K562 (cell line): ENCODE measurements at regions not wholly inside any gene's neighbourhood (a gene's known extent, or its start where the extent isn't known, plus 50 kb on each side); places are given as distances from the start of the nearest gene placed in this dataset.

Experiments
- ATAC-seq: fragments of 200-7000 bp; cut with Tn5 transposase; 3 replicates; pipeline ENCODE4 v1.9.1; 2020; ENCODE audit warnings: moderate library complexity
- BruUV-seq: library from RNA; stranded (reverse); fragments of 400-500 nt; replicated peaks from 2 replicates; lab custom pipeline; 2021; lab: Mats Ljungman, UMichigan
- CTCF ChIA-PET: fragments of 300-600 bp; formaldehyde crosslinking; extraction: SDS; loops from one replicate; lab custom pipeline; 2021; ENCODE audit warnings: low intra/inter-chr PET ratio; lab: Yijun Ruan, JAX
- POLR2A ChIA-PET: fragments of 300-600, 350-650 bp; sonication (Branson Sonifier 250); formaldehyde crosslinking; extraction: SDS; loops from one replicate; lab custom pipeline; 2021; ENCODE audit warnings: antibody characterized with exemption, inconsistent platforms; lab: Yijun Ruan, JAX
- DNase-seq, 4 experiments: peaks; one replicate each; pipeline versions ENCODE4 v3.0.0 to v3.0.0-alpha.2; 2011 to 2018; ENCODE audit warnings: low spot score in 3 of 4, mixed read lengths in 3 of 4; ENCODE audit errors: extremely low read depth in 1 of 4
- FAIRE-seq: peaks from 2 replicates; lab custom pipeline; 2011; peaks lifted over from hg19 to GRCh38; lab: Jason Lieb, UNC
- H2AFZ ChIP-seq: 2 replicates; pipeline ENCODE4 v1.6.0; 2011; ENCODE audit warnings: low read depth, low read length, control low read depth, inconsistent platforms
- H3K27ac ChIP-seq: fragments of 200-600 bp; 3 replicates; pipeline ENCODE4 v1.8.0; 2011; ENCODE audit warnings: low read depth, mild to moderate bottlenecking, control low read depth, inconsistent platforms, low read length, moderate library complexity, mixed read lengths; ENCODE audit errors: extremely low read depth
- H3K27me3 ChIP-seq, 2 experiments: fragments of 300-600 bp in 1 of 2; 2 replicates in 1 of 2; 3 replicates in 1 of 2; pipeline versions ENCODE4 v1.6.0 to v1.8.0; 2011; ENCODE audit warnings: inconsistent platforms in 2 of 2, low read length in 2 of 2, mild to moderate bottlenecking in 1 of 2, mixed read lengths in 1 of 2, moderate library complexity in 1 of 2; ENCODE audit not compliant: control insufficient read depth in 2 of 2, insufficient read depth in 2 of 2
- H3K36me3 ChIP-seq: fragments of 300-600 bp; 3 replicates; pipeline ENCODE4 v1.8.0; 2011; ENCODE audit warnings: mild to moderate bottlenecking, low read length, inconsistent platforms; ENCODE audit not compliant: control insufficient read depth, insufficient read depth
- H3K4me1 ChIP-seq, 2 experiments: fragments of 200-600 bp in 1 of 2; replicated peaks in 1 of 2; 2 replicates in 1 of 2; 3 replicates in 1 of 2; pipeline versions ENCODE4 v1.5.1 to v1.8.0; 2011; ENCODE audit warnings: inconsistent platforms in 2 of 2, low read length in 2 of 2, mild to moderate bottlenecking in 1 of 2, mixed read lengths in 1 of 2, moderate library complexity in 1 of 2; ENCODE audit not compliant: control insufficient read depth in 2 of 2, insufficient read depth in 2 of 2
- H3K4me2 ChIP-seq: 2 replicates; pipeline ENCODE4 v1.6.1; 2011; ENCODE audit warnings: low read length, control low read depth, inconsistent platforms, mixed read lengths; ENCODE audit not compliant: insufficient read depth
- H3K4me3 ChIP-seq: fragments of 200-600 bp; sonication (generic), shearing (Covaris generic); 2 replicates; pipeline ENCODE4 v1.5.1; 2016; ENCODE audit warnings: control low read depth, inconsistent platforms
- H3K79me2 ChIP-seq: fragments of 200-600 bp; 3 replicates; pipeline ENCODE4 v1.8.0; 2011; ENCODE audit warnings: low read length, inconsistent platforms; ENCODE audit not compliant: control insufficient read depth, insufficient read depth
- H3K9ac ChIP-seq, 2 experiments: 2 replicates each; pipeline versions ENCODE4 v1.6.0 to v1.6.1; 2011; ENCODE audit warnings: low read depth in 2 of 2, low read length in 2 of 2, control low read depth in 1 of 2, inconsistent platforms in 1 of 2, mild to moderate bottlenecking in 1 of 2, mixed read lengths in 1 of 2; ENCODE audit not compliant: insufficient read depth in 1 of 2
- H3K9me1 ChIP-seq: one replicate; pipeline ENCODE4 v1.6.0; 2011; ENCODE audit warnings: inconsistent platforms, mild to moderate bottlenecking, low read length, moderate library complexity; ENCODE audit not compliant: control insufficient read depth, insufficient read depth
- H3K9me3 ChIP-seq: replicated peaks from 2 replicates; pipeline ENCODE4 v1.5.1; 2011; ENCODE audit warnings: low read depth, low read length, inconsistent platforms; ENCODE audit not compliant: control insufficient read depth, insufficient read depth
- H4K20me1 ChIP-seq: replicated peaks from 2 replicates; pipeline ENCODE4 v1.6.1; 2011; ENCODE audit warnings: low read length, inconsistent platforms, mixed read lengths; ENCODE audit not compliant: control insufficient read depth, insufficient read depth
- ADNP ChIP-seq: fragments of 200-800 bp; sonication (Bioruptor generic); IDR thresholded peaks from 2 replicates; pipeline ENCODE4 v1.6.1; 2016; ENCODE audit warnings: missing genetic modification characterization, missing compliant biosample characterization
- CCNT2 ChIP-seq: IDR thresholded peaks from 2 replicates; pipeline ENCODE4 v1.6.1; 2011; ENCODE audit warnings: borderline replicate concordance, low read depth, mild to moderate bottlenecking, moderate library complexity, mixed read lengths, low read length; ENCODE audit not compliant: insufficient read length; ENCODE audit errors: extremely low read depth
- DDX20 ChIP-seq: fragments of 450-650 bp; IDR thresholded peaks from 2 replicates; pipeline ENCODE4 v1.6.1; 2016; ENCODE audit warnings: missing genetic modification characterization, low read depth, mild to moderate bottlenecking, missing compliant biosample characterization, moderate library complexity
- ELK3 ChIP-seq: fragments of 450-650 bp; formaldehyde crosslinking; IDR thresholded peaks from 2 replicates; pipeline ENCODE4 v1.4.0; 2020; ENCODE audit warnings: mild to moderate bottlenecking
- ESRRA ChIP-seq: fragments of 450-650 bp; IDR thresholded peaks from 2 replicates; pipeline ENCODE4 v1.6.1; 2014; ENCODE audit warnings: low read depth, mild to moderate bottlenecking, moderate library complexity, borderline replicate concordance
- FOXO4 ChIP-seq: fragments of 450-650 bp; formaldehyde crosslinking; IDR thresholded peaks from 2 replicates; pipeline ENCODE4 v1.4.0; 2020; ENCODE audit warnings: mild to moderate bottlenecking, moderate library complexity
- GATAD2A ChIP-seq: fragments of 450-650 bp; IDR thresholded peaks from 2 replicates; pipeline ENCODE4 v1.6.1; 2017
- KLF6 ChIP-seq: fragments of 250-450 bp; sonication (Bioruptor Pico); IDR thresholded peaks from 2 replicates; pipeline ENCODE4 v1.4.0; 2020; ENCODE audit warnings: mild to moderate bottlenecking, moderate library complexity, borderline replicate concordance
- NRF1 ChIP-seq, 2 experiments: fragments of 450-650 bp; IDR thresholded peaks in 1 of 2; conservative IDR thresholded peaks in 1 of 2; 2 replicates each; pipeline ENCODE4 v1.6.1; 2014; ENCODE audit warnings: mild to moderate bottlenecking in 2 of 2
- PPARD ChIP-seq: fragments of 250-450 bp; sonication (Bioruptor Pico); IDR thresholded peaks from 2 replicates; pipeline ENCODE4 v1.8.0; 2022; ENCODE audit warnings: inconsistent platforms, mild to moderate bottlenecking, moderate library complexity
- PRDM10 ChIP-seq: fragments of 450-650 bp; IDR thresholded peaks from 2 replicates; pipeline ENCODE4 v1.6.1; 2018; ENCODE audit not compliant: partially characterized antibody
- PYGO2 ChIP-seq: fragments of 450-650 bp; IDR thresholded peaks from 2 replicates; pipeline ENCODE4 v1.6.1; 2016; ENCODE audit warnings: mild to moderate bottlenecking, missing genetic modification characterization, moderate library complexity, missing compliant biosample characterization
- SAP30 ChIP-seq: fragments of 200-600 bp; sonication (generic); IDR thresholded peaks from 2 replicates; pipeline ENCODE4 v1.6.1; 2012; ENCODE audit warnings: borderline replicate concordance, low read depth, mild to moderate bottlenecking, moderate library complexity, low read length, control low read depth, inconsistent platforms; ENCODE audit not compliant: insufficient read depth, poor library complexity, severe bottlenecking
- SNRNP70 ChIP-seq: fragments of 200-400 bp; formaldehyde crosslinking; optimal IDR thresholded peaks from 2 replicates; pipeline ENCODE3; 2017; ENCODE audit warnings: low read depth, low read length
- SUPT5H ChIP-seq: fragments of 450-650 bp; IDR thresholded peaks from 2 replicates; pipeline ENCODE4 v1.6.1; 2016
- TAF9B ChIP-seq: fragments of 450-650 bp; IDR thresholded peaks from 2 replicates; pipeline ENCODE4 v1.6.1; 2018; ENCODE audit warnings: mild to moderate bottlenecking; ENCODE audit not compliant: partially characterized antibody
- ZNF766 ChIP-seq: fragments of 200-800 bp; sonication (Bioruptor generic); conservative IDR thresholded peaks from 2 replicates; pipeline ENCODE4 v1.6.1; 2016; ENCODE audit warnings: missing genetic modification characterization, missing compliant biosample characterization
- WGBS: fragments of 100-300 bp; shearing (Covaris generic); methylation state at CpG from one replicate; pipeline ENCODE4 v1.1.6; 2016; ENCODE audit warnings: low coverage, mixed read lengths; ENCODE audit not compliant: insufficient coverage; ENCODE audit errors: missing lambda C conversion rate; 5-methylcytosine and 5-hydroxymethylcytosine counted together
- in situ Hi-C: fragments of 300-500 bp; cut with MboI; formaldehyde crosslinking; loops from 4 replicates; pipeline ENCODE4 v1.15.0; 2018; ENCODE audit warnings: inconsistent platforms, mixed read lengths
- intact Hi-C: fragments of 100-400 bp; cut with micrococcal nuclease; formaldehyde crosslinking; loops from 2 replicates; pipeline ENCODE4 v1.14.2; 2022

GRCh38 chr13:44229371-44230030 lies 144.1 kb upstream of the SERP2 start:
- CTCF ChIA-PET, result no interaction called here
- in situ Hi-C loops, result no loop called here
- TF ChIP-seq ELK3 (CRISPR knock-in tag) (no peak), PYGO2 (tag) (no peak), GATAD2A (no peak), DDX20 (tag) (no peak), PRDM10 (no peak), FOXO4 (no peak), TAF9B (no peak), ADNP (tag) (no peak), SAP30 (no peak), SNRNP70 (no peak), NRF1 (conservative IDR thresholded peaks at IDR 0.05 in 1 of 2, IDR thresholded peaks at IDR 0.05 in 1 of 2) (no peak), ZNF766 (CRISPR knock-in tag) (no peak), SUPT5H (no peak), PPARD (no peak), KLF6 (CRISPR knock-in tag) (no peak), CCNT2 (no peak), ESRRA (no peak)

More at GRCh38 chr13:44229371-44230030, 144.1 kb upstream of the SERP2 start:
- no peak overlapping the region for H3K9ac ChIP-seq
- H4K20me1 ChIP-seq, result no peaks in the 10 kb centered on the region
- no peaks in the 10 kb centered on the region for H3K79me2 ChIP-seq
- no peak overlapping the region for H2AFZ ChIP-seq
- no peak overlapping the region for H3K4me3 ChIP-seq
- WGBS, result 0% methylated on average over 8 of the region's 11 CpGs
- POLR2A ChIA-PET, result interaction anchor here (0.6 kb wide), 1 partner anchor 64 kb away, joined by 3 read pairs; no protein-coding TSS in a partner anchor
- H3K27ac ChIP-seq, result no peak overlapping the region
- no TSS peak for BruUV-seq
- H3K9me3 ChIP-seq, result no peaks in the 10 kb centered on the region
- no peaks in the 10 kb centered on the region for H3K36me3 ChIP-seq
- H3K27me3 ChIP-seq, result peaks cover 7 to 21% of the 10 kb centered on the region in 2 experiments; a peak in 3 of 5 replicates
- no peaks in the 10 kb centered on the region; a peak in 1 of 5 replicates for H3K4me1 ChIP-seq
- FAIRE-seq (no peak), DNase-seq (no peak), ATAC-seq (no peak)
- no peaks in the 10 kb centered on the region for H3K9me1 ChIP-seq
- intact Hi-C loops, result no loop called here
- no peak overlapping the region for H3K4me2 ChIP-seq
